CD14-positive monocyte (primary cell): ENCODE measurements at regions not wholly inside any gene's neighbourhood (a gene's known extent, or its start where the extent isn't known, plus 50 kb on each side); places are given as distances from the start of the nearest gene placed in this dataset.

Experiments used
- DNase-seq, 3 donors: peaks; one replicate each; pipeline ENCODE4 v3.0.0-alpha.2; 2011 to 2022
- H2AFZ ChIP-seq: 2 replicates; pipeline ENCODE4 v1.6.0; 2012; ENCODE audit warnings: mild to moderate bottlenecking, low read depth, low read length, inconsistent platforms; ENCODE audit not compliant: insufficient read depth, poor library complexity, severe bottlenecking
- H3K27ac ChIP-seq, 2 donors: 1 replicate in 1 of 2; 2 replicates in 1 of 2; pipeline ENCODE4 v1.5.1; 2012 to 2013; ENCODE audit warnings: low read length in 2 of 2, control low read depth in 1 of 2, inconsistent platforms in 1 of 2, low read depth in 1 of 2, mild to moderate bottlenecking in 1 of 2
- H3K27me3 ChIP-seq, 2 donors: one replicate each; pipeline versions ENCODE4 v1.6.0 to v1.6.1; 2011 to 2013; ENCODE audit warnings: low read length in 2 of 2; ENCODE audit not compliant: control insufficient read depth in 2 of 2, insufficient read depth in 2 of 2
- H3K36me3 ChIP-seq, 2 donors: replicated peaks in 1 of 2; 1 replicate in 1 of 2; 2 replicates in 1 of 2; pipeline versions ENCODE4 v1.5.1 to v1.6.1; 2012 to 2013; ENCODE audit warnings: low read length in 2 of 2, control low read depth in 1 of 2, inconsistent platforms in 1 of 2, mild to moderate bottlenecking in 1 of 2; ENCODE audit not compliant: insufficient read depth in 2 of 2, control insufficient read depth in 1 of 2
- H3K4me1 ChIP-seq, 2 donors: 1 replicate in 1 of 2; 2 replicates in 1 of 2; pipeline versions ENCODE4 v1.5.1 to v1.6.1; 2012 to 2013; ENCODE audit warnings: low read length in 2 of 2, control low read depth in 1 of 2, inconsistent platforms in 1 of 2, mild to moderate bottlenecking in 1 of 2, moderate library complexity in 1 of 2; ENCODE audit not compliant: insufficient read depth in 2 of 2, control insufficient read depth in 1 of 2
- H3K4me2 ChIP-seq: replicated peaks from 2 replicates; pipeline ENCODE3; 2012; ENCODE audit warnings: low read length, moderate library complexity, mild to moderate bottlenecking; ENCODE audit not compliant: poor library complexity, severe bottlenecking; ENCODE audit errors: extremely low read depth
- H3K4me3 ChIP-seq, 3 experiments: fragments of 200-600 bp in 1 of 3; sonication (generic) in 1 of 3; replicated peaks in 1 of 3; 1 replicate in 2 of 3; 2 replicates in 1 of 3; pipeline ENCODE4 v1.5.1; 2011 to 2013; ENCODE audit warnings: low read length in 3 of 3, mild to moderate bottlenecking in 3 of 3, control low read depth in 2 of 3, low read depth in 2 of 3, inconsistent platforms in 1 of 3, moderate library complexity in 1 of 3
- H3K79me2 ChIP-seq: 2 replicates; pipeline ENCODE4 v1.6.0; 2012; ENCODE audit warnings: mild to moderate bottlenecking, control low read depth, inconsistent platforms, low read length, moderate library complexity; ENCODE audit not compliant: insufficient read depth
- H3K9ac ChIP-seq: 2 replicates; pipeline ENCODE4 v1.6.0; 2017; ENCODE audit warnings: low read length, mild to moderate bottlenecking; ENCODE audit not compliant: insufficient read depth, poor library complexity, severe bottlenecking
- H3K9me3 ChIP-seq, 2 donors: replicated peaks in 1 of 2; 1 replicate in 1 of 2; 2 replicates in 1 of 2; pipeline versions ENCODE4 v1.5.1 to v1.6.1; 2012 to 2013; ENCODE audit warnings: low read length in 2 of 2, control low read depth in 1 of 2; ENCODE audit not compliant: control insufficient read depth in 1 of 2, insufficient read depth in 1 of 2
- H4K20me1 ChIP-seq: 2 replicates; pipeline ENCODE4 v1.6.0; 2012; ENCODE audit warnings: mild to moderate bottlenecking, low read length, control low read depth, moderate library complexity; ENCODE audit not compliant: insufficient read depth
- H3K27ac Mint-ChIP-seq, 7 donors: one replicate each; pipeline ENCODE4 v1.8.0; 2020; ENCODE audit warnings: mild to moderate bottlenecking in 7 of 7, mixed read lengths in 7 of 7, moderate library complexity in 6 of 7, inconsistent platforms in 2 of 7
- H3K27me3 Mint-ChIP-seq, 3 donors: one replicate each; pipeline ENCODE4 v1.8.0; 2021 to 2022; ENCODE audit warnings: low read depth in 3 of 3, mild to moderate bottlenecking in 3 of 3, mixed read lengths in 3 of 3, moderate library complexity in 3 of 3, inconsistent platforms in 1 of 3
- H3K36me3 Mint-ChIP-seq, 2 donors: one replicate each; pipeline ENCODE4 v1.8.0; 2020; ENCODE audit warnings: mixed read lengths in 2 of 2, inconsistent platforms in 1 of 2, mild to moderate bottlenecking in 1 of 2
- H3K4me1 Mint-ChIP-seq: one replicate; pipeline ENCODE4 v1.8.0; 2020; ENCODE audit warnings: mild to moderate bottlenecking, mixed read lengths
- H3K4me3 Mint-ChIP-seq, 2 donors: one replicate each; pipeline ENCODE4 v1.8.0; 2020; ENCODE audit warnings: mild to moderate bottlenecking in 2 of 2, mixed read lengths in 2 of 2, moderate library complexity in 1 of 2
- H3K9me3 Mint-ChIP-seq, 7 donors: one replicate each; pipeline ENCODE4 v1.8.0; 2020 to 2022; ENCODE audit warnings: mixed read lengths in 7 of 7, mild to moderate bottlenecking in 6 of 7, moderate library complexity in 6 of 7, inconsistent platforms in 2 of 7
- CTCF ChIP-seq: fragments of 200-600 bp; IDR thresholded peaks from one replicate; pipeline ENCODE4 v1.8.0; 2022; ENCODE audit warnings: antibody characterized with exemption, mild to moderate bottlenecking
- WGBS: methylation state at CpG from one replicate; pipeline ENCODE4 v1.1.5; 2013; ENCODE audit warnings: missing lambda C conversion rate; ENCODE audit not compliant: insufficient coverage; 5-methylcytosine and 5-hydroxymethylcytosine counted together
- intact Hi-C, 2 donors: fragments of 100-400 bp; cut with micrococcal nuclease; formaldehyde crosslinking; loops; one replicate each; pipeline versions ENCODE4 v1.15.0 to v1.15.1; 2023

GRCh38 chr10:3510741-3511140 lies 274.3 kb downstream of the KLF6 start:
- Histone ChIP-seq H3K27me3 (no peaks in the 10 kb centered on the region), H4K20me1 (no peaks in the 10 kb centered on the region), H2AFZ (no peak overlapping the region), H3K79me2 (no peaks in the 10 kb centered on the region), H3K4me2 (no peak overlapping the region), H3K27ac (no peak overlapping the region), H3K9ac (no peak overlapping the region), H3K4me1 (no peaks in the 10 kb centered on the region), H3K9me3 (peaks cover 0 to 2% of the 10 kb centered on the region in 2 donors), H3K36me3 (no peaks in the 10 kb centered on the region), H3K4me3 (no peak overlapping the region)
- intact Hi-C loops, result no loop called here
- H3K36me3 Mint-ChIP-seq, result no peaks in the 10 kb centered on the region
- WGBS, result no CpG with 5 or more reads among the region's 6 CpGs
- TF ChIP-seq CTCF, result no peak
- no peak overlapping the region for H3K4me3 Mint-ChIP-seq
- peaks cover 4 to 11% (median 6%) of the 10 kb centered on the region in 3 donors for H3K27me3 Mint-ChIP-seq
- H3K4me1 Mint-ChIP-seq, result no peaks in the 10 kb centered on the region
- no peak overlapping the region for H3K27ac Mint-ChIP-seq
- H3K9me3 Mint-ChIP-seq, result peaks cover 2 to 12% (median 6%) of the 10 kb centered on the region in 7 donors
- no peak for DNase-seq

DNA sequence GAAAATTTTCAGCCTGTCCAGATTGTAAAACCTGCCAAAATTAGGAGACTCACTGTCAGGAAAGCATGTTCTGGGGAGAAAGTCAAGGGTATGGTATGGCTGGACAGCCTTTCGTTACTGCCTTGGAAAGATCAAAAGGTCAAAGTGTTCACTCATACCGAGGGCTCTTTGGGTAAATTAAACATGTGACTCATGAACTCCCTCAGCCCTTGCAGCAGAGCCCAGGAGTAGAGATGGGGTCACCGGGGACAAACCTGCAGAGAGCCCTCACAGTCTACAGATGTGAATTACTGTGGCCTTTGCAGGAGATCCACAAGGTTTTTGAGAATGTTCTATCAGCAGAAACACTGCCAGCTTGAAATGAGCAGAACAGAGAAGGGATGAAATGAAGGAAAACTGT lies 275.7 kb downstream of the KLF6 start:
- peaks cover 3 to 8% (median 4%) of the 10 kb centered on the region in 3 donors for H3K27me3 Mint-ChIP-seq
- no peaks in the 10 kb centered on the region for H3K4me1 Mint-ChIP-seq
- H3K27me3 ChIP-seq, result no peaks in the 10 kb centered on the region
- H3K4me3 Mint-ChIP-seq, result no peak overlapping the region
- peak overlapping the region in 1 of 7 donors; percentile 52 for H3K27ac Mint-ChIP-seq
- H3K9ac ChIP-seq, result no peak overlapping the region
- WGBS, result 100% methylated on average over 2 of the region's 3 CpGs
- intact Hi-C loops, result no loop called here
- H3K4me1 ChIP-seq, result no peaks in the 10 kb centered on the region
- no peak for TF ChIP-seq CTCF
- no peaks in the 10 kb centered on the region for H3K36me3 Mint-ChIP-seq
- no peak overlapping the region for H3K4me2 ChIP-seq
- DNase-seq, result no peak
- no peaks in the 10 kb centered on the region for H4K20me1 ChIP-seq
- no peak overlapping the region for H3K27ac ChIP-seq
- H3K4me3 ChIP-seq, result no peak overlapping the region
- H3K36me3 ChIP-seq, result no peaks in the 10 kb centered on the region
- H2AFZ ChIP-seq, result no peak overlapping the region
- H3K9me3 ChIP-seq, result no peaks in the 10 kb centered on the region
- H3K9me3 Mint-ChIP-seq, result peaks cover under 1 to 8% (median 4%) of the 10 kb centered on the region in 7 donors
- H3K79me2 ChIP-seq, result no peaks in the 10 kb centered on the region
